ENCODE measurements at regions not wholly inside any gene's neighbourhood (a gene's known extent, or its start where the extent isn't known, plus 50 kb on each side); places are given as distances from the start of the nearest gene placed in this dataset.
"Not testable (repeated sequence)": the region's sequence is repeated elsewhere in the genome, so short reads cannot be mapped to it uniquely, and the experiment has no call there.

DNA sequence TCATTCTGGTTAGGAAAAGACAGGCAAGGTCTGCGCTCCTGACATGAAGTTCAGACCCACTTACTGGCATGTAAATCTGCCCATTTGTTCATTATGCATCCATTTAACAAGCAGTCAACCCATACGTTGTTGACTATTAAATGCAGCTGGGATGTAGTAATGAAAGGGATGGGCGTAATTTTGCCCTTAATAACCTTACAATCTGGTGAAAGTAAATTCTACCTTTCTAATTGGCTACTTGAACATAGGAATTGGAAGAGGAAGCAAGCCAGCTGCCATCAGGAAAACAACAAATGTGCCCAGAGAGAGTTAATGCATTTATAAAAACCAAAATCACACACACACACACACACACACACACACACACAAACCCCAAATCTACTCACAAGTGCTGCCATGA lies 170.2 kb upstream of the PITRM1 start:
- no peak for DNase-seq (ENCODE audit: low read depth)

DNA sequence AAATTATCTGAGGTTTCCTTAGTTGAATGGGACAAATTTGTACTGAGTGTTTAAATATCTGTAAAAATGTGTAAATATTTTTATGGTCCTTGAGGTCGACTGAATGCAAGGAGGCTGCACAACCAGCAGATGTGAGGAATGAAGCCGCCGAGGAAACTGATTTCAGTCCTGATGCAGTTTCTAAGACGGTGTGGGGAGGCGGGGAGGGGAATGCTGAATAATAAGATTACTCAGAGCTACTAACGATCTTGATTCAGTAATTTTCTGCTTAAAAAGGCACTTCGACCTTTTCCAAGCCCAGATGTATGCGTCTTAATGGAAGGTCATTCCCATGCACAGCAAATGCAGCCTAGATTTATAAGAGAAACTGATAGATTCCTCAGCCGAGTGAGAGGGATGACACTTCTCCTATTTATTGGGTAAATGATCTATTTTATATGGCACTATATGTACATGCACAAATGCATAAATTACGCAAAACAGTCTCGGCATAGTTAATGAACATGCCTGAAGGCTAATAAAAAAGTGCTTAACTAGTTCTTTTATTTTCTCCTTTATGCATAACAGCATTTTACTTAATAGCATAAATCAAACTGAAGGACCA lies 167.6 kb upstream of the PITRM1 start:
- no peak for DNase-seq (ENCODE audit: low read depth)

DNA sequence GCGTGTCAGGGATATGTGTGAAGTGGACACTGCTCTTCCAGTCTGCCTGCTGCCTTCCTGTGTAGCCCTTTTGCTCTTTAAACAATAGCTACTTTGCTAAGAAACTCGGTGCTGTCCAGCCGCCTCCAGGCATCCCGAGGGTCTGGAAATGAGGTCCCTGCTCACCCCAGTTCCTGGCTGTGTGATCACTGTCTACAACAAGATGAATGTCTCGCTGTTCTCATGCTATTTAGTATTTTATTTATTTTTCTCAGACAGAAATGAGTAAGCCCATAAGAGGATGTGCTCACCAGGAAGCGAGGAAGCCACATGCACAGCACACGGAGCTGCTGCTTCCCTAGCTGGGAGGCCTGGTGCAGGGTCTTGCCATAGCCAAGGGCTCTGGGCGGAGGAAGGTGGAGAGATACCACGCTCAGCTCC lies 167.0 kb upstream of the PITRM1 start:
- no peak for DNase-seq (ENCODE audit: low read depth)

DNA sequence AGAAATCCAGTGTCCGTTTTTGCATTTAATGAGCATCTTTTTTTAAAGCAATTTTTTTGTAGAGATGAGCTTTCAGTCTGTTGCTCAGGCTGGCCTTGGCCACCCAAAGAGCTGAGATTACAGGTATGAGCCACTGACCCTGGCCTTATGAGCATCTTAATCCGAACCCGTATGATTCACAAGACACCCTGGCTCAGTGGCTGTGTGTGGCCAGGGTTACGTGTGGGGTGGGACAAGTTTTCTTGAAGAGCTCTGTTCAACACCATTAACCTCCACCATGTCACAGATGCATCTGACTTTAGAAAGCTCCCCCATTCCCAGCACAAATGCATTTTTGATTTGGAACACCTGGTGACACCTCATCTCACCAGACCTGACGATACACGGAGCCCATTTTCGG lies 166.5 kb upstream of the PITRM1 start:
- DNase-seq (ENCODE audit: low read depth) = no peak

DNA sequence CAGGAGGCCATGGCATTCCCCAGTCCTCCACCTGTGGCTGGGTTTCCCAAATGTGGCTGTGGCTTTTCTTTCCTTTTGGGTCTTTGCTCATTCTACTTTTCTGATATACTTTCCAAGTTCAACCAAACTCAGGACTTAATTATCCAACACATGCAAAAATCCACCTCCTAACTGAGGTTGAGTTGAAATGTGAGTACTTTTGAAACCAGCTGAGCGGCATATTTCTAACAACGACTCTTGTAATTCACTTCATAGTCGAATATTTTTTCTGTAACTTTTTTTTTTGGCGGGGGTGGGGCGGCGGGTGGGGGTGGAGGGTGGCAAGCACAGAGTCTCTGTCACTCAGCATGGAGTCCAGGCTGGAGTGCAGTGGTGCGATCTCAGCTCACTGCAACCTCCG lies 165.2 kb upstream of the PITRM1 start:
- no peak for DNase-seq (ENCODE audit: low read depth)

DNA sequence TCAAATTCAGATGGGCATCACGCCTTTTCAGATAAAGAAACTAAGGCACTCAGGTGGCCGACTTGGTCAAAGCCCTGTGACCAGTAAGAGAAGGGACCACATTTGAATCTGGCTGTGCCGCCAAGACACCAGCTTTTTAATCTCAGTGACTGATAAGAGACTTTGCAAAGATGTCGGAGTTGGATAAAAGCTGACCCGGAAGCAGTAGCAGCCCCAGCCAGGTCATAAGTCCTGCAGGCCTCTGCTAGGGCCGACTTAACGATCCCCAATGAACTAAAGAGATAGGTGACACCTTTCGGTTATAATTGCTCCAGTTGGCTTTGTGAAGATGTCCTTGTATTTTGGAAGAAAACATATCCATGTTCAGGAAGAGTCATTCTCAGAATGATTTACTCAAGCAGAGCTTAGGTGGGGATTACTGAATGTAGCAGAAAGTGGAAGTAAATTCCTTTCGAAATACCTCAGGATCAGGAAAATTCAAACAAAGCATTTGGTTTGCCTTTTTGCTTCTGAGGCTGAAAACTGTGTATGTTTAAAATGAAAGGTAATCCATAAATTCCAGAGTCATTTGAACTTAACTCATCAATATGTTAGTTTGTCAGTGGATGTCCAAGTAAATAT lies 164.2 kb upstream of the PITRM1 start:
- no peak for DNase-seq (ENCODE audit: low read depth)

DNA sequence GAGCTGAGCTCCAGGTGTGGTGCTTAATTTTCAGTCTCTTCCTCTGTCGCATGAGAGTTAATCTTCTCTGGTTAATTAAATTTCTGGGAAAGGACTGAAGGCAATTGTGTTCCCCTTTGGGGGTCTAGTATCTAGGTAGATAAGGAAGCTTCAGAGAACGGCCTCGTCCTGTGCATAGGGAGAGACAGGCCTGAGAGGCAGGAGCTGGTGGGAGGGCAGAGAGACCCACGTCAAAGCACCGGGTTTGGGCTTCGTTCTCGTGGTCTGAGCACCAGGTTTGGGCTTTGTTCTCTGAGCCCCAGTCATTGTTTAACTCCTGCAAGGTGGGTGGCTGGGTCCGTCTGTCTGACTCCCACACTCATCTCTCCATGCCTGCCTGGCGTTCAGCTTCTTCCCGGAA lies 160.8 kb upstream of the PITRM1 start:
- no peak for DNase-seq (ENCODE audit: low read depth)

DNA sequence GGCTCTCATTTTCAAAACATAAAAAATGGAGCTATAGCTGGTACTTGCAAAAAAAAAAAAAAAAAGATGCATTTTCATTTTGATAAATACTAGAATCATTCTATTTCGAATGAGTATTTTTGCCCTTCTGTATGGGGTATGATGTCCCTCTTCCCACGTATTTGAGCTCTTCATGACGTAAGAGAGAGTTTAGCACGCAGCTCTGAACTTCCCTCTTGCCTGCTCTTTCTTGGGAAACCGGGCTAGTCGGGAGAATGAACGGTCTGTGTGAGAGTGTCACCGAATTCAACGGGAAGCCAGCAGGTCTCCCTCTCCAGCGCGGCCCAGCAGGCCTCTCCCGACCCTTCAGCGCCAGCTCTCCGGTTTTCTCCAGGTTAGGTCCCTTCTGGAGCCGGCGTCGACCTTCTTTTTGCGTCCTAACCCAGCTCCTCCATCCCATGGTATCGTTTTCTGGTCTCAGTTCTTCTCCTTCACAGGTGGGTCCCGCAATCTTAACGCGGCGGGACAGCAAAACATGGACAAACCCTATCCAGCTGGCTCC lies 159.2 kb upstream of the PITRM1 start:
- no peak for DNase-seq (ENCODE audit: low read depth)

DNA sequence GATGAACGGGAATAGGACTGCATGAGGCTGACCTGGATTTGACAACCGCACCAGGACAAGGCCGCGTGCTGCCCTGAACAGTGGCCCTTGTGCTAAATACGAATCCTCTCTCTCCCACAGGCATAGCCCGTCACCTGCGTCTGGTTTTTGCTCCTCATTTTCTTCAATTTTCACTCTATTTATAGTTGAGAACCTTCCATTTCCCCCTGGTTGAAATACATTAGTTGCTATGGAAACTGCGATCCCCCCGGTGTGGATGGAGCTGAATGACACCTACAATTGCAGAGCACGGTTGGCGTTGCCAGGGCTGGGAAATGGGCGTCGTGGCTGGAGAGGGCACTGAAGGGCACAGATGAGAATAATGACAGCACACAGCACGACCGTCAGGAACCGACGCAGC lies 158.6 kb upstream of the PITRM1 start:
- no peak for DNase-seq (ENCODE audit: low read depth)

DNA sequence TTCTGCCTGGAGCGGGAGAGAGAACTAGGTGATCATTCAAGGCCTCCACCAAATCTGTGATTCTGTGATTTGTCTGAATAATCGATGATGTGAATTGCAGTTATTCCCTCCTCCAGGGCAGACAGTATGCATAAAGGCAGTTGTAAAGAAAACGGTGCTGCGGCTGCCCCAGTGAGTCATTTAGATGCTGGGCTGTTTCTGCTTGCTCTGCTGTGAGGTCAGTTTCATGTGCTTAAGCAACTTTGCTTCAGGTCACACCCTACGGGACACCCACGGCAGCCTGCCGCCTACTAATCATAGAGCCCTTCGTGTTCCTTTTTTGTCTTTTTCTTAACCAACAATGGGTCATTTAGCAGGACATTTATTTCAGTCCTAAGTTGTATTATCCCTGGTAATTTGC lies 158.1 kb upstream of the PITRM1 start:
- DNase-seq (ENCODE audit: low read depth) = no peak

DNA sequence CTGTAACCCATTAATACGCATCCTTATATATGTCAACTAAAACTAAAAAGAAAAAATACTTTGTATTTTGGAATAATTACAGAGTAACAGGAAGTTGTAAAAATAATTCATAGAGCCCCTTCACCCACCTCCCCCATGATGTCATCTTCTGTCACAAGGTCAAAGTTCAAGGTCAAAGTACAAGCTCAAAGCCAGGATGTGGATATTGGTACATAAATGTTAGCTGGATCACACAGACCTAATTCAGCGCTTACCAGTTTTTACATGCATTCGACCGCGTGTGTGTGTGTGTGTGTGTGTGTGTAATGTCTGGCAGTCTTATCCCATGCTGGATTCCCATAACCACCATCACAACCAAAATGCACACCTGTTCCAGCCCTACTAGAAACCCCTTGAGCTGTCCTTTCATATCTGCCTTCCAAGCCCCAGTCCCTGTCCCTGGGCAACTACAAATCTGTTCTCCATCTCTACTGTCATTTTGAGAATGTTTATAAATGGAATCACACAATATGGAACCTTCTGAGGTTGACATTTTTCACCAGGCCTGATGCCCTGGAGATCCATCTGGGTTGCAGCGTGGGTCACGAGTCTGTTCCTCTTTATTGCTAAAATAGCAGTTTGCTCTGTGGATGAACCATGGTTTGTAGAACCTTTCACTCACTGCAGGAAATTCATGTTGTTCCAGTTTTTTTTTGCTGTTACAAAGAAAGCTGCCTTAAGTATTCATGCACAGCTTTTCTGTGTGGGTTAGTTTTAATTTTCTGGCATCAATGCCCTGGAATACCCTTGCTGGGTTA lies 153.6 kb upstream of the PITRM1 start:
- no peak for DNase-seq (ENCODE audit: low read depth)

DNA sequence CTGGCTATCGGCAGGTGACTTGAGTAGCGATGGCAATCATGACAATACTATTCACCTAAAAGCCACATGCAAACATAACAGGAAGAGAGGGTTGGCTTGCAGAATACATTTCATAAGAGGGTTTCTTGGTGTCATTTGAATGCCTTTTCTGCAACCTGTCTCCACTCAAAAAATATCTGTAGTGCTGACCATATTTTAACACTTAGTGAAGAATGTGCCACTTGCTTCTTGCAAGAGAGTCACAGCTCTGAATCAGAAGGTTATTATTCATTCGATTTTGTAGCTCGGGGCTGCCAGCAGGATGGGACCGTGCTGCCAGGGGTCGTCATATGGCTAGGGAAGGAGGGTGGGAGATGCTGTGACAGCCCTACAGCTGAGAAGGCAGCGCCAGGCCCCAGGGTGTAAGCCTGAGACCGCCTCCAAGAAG lies 152.0 kb upstream of the PITRM1 start:
- DNase-seq (ENCODE audit: low read depth) = no peak

DNA sequence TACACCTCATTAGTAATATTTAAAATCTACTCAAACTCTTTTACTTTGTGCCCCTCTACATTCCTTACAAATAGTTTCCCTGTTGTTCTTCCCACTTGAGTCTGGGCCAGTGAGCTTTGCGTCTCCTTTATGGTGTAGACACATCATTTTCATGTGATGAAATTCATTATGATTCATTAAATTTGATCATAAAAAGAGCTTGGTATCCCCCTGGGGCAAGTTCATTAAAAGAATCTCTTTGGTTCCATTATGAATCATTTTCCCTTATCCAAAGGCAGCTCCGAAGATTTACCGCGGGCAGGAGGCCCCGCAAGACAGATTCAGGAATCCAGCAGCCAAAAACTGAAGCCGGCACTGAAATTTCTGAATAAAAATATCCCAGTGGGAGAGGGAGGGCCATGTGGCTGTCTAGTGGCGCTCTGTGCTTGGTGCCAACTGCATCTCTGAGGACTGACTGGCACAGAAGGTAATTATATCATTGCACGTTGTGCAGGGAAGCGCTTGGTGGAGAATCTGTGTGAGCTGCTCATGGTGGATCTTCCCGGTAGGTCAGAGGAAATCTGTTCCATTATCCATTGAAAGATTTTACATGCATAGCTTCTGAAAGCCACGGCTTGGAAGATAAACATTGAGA lies 151.4 kb upstream of the PITRM1 start:
- no peak for DNase-seq (ENCODE audit: low read depth)

DNA sequence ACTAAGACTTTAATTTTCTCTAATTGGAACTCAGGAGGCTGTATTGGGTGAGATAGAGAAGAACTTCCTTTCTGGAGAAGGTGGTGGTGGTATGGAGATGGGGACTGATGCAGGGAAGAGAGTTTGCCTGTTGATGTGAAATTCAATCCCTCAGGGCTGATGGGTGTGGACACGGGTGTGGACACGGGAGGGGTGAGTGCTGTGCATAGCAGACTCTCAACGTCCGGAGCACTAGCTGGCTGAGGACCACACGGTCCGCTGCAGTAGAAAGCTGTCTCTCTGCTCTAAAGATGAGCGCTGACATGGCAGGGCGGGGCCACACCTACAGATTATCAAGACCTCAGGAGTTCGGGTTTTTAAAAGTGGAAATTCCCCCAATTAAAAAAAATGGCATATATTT lies 148.5 kb upstream of the PITRM1 start:
- no peak for DNase-seq (ENCODE audit: low read depth)

DNA sequence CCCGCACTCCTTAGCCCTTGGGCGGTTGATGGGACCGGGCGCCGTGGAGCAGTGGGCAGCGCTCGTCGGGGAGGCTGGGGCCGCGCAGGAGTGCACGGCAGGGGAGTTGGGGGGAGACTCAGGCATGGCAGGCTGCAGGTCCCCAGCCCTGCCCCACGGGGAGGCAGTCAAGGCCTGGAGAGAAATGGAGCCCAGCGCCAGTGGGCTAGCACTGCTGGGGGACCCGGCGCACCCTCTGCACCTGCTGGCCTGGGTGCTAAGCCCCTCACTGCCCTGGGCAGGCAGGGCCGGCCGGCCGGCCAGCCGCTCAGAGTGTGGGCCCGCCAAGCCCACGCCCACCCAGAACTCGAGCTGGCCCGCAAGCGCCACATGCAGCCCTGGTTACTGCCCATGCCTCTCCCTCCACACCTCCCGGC lies 147.2 kb upstream of the PITRM1 start:
- no peak for DNase-seq (ENCODE audit: low read depth)

DNA sequence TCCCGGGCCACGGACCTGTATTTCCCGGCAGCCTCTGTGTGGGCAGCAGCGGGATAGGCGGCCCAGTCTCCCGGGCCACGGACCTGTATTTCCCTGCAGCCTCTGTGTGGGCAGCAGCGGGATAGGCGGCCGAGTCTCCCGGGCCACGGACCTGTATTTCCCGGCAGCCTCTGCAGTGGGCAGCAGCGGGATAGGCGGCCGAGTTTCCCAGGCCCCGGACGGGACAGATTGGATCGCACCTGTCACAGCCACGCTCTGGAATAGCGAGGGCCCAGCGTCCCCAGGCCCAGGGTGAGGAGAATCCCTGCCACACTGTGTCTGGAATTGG lies 145.9 kb upstream of the PITRM1 start:
- DNase-seq (ENCODE audit: low read depth) = not testable (repeated sequence)

DNA sequence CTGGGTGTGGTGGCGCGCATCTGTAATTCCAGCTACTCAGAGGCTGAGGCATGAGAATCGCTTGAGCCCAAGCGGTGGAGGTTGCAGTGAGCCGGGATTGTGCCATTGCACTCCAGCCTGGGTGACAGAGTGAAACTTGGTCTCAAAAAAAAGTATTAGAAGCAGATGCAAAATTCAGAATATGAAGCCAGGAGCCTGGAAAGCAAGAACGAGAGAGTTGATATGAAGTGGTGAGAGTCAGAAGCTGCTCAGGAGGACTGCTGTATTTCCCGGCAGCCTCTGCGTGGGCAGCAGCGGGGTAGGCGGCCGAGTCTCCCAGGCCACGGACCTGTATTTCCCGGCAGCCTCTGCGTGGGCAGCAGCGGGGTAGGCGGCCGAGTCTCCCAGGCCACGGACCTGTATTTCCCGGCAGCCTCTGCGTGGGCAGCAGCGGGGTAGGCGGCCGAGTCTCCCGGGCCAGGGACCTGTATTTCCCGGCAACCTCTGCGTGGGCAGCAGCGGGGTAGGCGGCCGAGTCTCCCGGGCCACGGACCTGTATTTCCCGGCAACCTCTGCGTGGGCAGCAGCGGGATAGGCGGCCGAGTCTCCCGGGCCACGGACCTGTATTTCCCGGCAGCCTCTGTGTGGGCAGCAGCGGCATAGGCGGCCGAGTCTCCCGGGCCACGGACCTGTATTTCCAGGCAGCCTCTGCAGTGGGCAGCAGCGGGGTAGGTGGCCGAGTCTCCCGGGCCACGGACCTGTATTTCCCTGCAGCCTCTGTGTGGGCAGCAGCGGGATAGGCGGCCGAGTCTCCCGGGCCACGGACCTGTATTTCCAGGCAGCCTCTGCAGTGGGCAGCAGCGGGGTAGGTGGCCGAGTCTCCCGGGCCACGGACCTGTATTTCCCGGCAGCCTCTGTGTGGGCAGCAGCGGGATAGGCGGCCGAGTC lies 145.2 kb upstream of the PITRM1 start:
- not testable (repeated sequence) for DNase-seq (ENCODE audit: low read depth)

DNA sequence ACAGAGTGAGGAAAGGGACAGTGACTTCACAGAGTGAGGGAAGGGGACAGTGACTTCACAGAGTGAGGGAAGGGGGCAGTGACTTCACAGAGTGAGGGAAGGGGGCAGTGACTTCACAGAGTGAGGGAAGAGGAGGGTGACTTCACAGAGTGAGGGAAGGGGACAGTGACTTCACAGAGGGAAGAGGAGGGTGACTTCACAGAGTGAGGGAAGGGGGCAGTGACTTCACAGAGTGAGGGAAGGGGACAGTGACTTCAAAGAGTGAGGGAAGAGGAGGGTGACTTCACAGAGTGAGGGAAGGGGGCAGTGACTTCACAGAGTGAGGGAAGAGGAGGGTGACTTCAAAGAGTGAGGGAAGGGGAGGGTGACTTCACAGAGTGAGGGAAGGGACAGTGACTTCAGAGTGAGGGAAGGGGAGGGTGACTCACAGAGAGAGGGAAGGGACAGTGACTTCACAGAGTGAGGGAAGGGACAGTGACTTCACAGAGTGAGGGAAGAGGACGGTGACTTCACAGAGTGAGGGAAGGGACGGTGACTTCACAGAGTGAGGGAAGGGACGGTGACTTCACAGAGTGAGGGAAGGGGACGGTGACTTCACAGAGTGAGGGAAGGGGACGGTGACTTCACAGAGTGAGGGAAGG lies 142.0 kb upstream of the PITRM1 start:
- DNase-seq (ENCODE audit: low read depth) = not testable (repeated sequence)

DNA sequence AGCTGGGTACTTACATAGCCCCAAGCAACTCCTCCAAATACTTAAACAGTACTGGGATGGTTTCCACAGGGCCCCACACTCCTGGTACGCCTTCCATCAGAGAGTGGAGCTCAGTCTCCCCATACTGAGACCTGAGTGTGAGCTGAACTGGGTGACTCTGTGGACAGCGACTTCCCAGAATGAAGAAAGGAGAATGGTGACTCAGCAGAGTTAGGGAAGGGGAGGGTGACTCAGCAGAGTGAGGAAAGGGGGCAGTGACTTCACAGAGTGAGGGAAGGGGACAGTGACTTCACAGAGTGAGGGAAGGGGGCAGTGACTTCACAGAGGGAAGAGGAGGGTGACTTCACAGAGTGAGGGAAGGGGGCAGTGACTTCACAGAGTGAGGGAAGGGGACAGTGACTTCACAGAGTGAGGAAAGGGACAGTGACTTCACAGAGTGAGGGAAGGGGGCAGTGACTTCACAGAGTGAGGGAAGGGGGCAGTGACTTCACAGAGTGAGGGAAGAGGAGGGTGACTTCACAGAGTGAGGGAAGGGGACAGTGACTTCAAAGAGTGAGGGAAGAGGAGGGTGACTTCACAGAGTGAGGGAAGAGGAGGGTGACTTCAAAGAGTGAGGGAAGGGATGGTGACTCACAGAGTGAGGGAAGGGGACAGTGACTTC lies 141.3 kb upstream of the PITRM1 start:
- DNase-seq (ENCODE audit: low read depth) = peak; percentile 20

DNA sequence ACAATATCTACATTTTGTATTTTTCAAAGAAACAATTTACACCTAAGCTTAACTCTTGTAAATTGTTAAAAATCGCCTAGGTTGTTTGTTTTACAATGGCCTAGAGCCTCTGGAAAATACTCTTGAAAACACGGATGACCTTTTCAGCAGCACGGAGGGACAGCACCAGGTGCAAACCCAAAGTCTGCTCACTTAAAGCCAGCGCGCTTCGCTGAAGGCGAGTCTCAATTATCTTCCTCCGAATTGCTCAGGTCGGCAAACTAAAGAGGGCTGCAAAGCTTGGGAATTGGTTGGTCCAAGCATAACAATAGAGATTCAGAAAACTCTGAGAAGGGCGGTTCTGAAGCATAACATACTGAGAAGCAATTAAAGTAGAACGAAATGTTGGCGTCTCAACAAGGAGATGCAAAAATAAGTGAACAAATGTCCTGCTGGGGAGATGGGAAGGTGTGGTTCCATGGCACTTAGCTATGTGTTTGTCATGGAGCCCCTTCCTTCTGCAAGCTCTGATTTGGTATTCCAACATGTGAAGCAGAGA lies 139.9 kb upstream of the PITRM1 start:
- no peak for DNase-seq (ENCODE audit: low read depth)
